Type B pancreatic cell (in vitro differentiated cells): ENCODE measurements at regions not wholly inside any gene's neighbourhood (a gene's known extent, or its start where the extent isn't known, plus 50 kb on each side); places are given as distances from the start of the nearest gene placed in this dataset.
"Not testable (repeated sequence)": the region's sequence is repeated elsewhere in the genome, so short reads cannot be mapped to it uniquely, and the experiment has no call there.

Experiments used
- DNase-seq: peaks from one replicate; pipeline ENCODE4 v3.0.0; 2021; ENCODE audit warnings: mixed read lengths; ENCODE audit not compliant: unreplicated experiment; ENCODE audit errors: extremely low spot score
- H3K27ac Mint-ChIP-seq: 2 replicates; pipeline ENCODE4 v1.8.0; 2021; ENCODE audit warnings: mild to moderate bottlenecking, mixed read lengths
- H3K27me3 Mint-ChIP-seq: 2 replicates; pipeline ENCODE4 v1.8.0; 2021; ENCODE audit warnings: mixed read lengths
- H3K36me3 Mint-ChIP-seq: 2 replicates; pipeline ENCODE4 v1.8.0; 2021; ENCODE audit warnings: mixed read lengths
- H3K4me1 Mint-ChIP-seq: one replicate; pipeline ENCODE4 v1.8.0; 2021; ENCODE audit warnings: mixed read lengths; ENCODE audit not compliant: unreplicated experiment
- H3K4me3 Mint-ChIP-seq: 2 replicates; pipeline ENCODE4 v1.8.0; 2021; ENCODE audit warnings: mild to moderate bottlenecking, mixed read lengths
- H3K9me3 Mint-ChIP-seq: 2 replicates; pipeline ENCODE4 v1.8.0; 2021; ENCODE audit warnings: mixed read lengths
- CTCF ChIP-seq: fragments of 200-600 bp; sonication (generic); conservative IDR thresholded peaks from 2 replicates; pipeline ENCODE4 v1.5.0; 2021; ENCODE audit warnings: antibody characterized with exemption, mild to moderate bottlenecking

GRCh38 chr7:10521306-10521705, 452.4 kb upstream of the PHF14 start:
- Mint-ChIP-seq H3K27ac (no peak overlapping the region), H3K4me1 (no peaks in the 10 kb centered on the region), H3K4me3 (no peak overlapping the region), H3K36me3 (no peaks in the 10 kb centered on the region), H3K9me3 (no peaks in the 10 kb centered on the region), H3K27me3 (no peaks in the 10 kb centered on the region)
- TF ChIP-seq CTCF: no peak
- no peak for DNase-seq

DNA sequence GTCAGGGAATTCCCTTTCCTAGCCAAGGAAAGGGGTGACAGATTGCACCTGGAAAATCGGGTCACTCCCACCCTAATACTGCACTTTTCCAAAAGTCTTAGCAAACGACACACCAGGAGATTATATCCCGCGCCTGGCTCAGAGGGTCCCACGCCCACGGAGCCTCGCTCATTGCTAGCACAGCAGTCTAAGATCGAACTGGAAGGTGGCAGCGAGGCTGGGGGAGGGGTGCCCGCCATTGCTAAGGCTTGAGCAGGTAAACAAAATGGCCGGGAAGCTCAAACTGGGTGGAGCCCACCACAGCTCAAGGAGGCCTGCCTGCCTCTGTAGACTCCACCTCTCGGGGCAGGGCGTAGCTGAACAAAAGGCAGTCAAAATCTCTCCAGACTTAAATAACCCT, 440.2 kb upstream of the PHF14 start:
- not testable (repeated sequence) for H3K27ac Mint-ChIP-seq, H3K36me3 Mint-ChIP-seq, H3K9me3 Mint-ChIP-seq, DNase-seq, H3K27me3 Mint-ChIP-seq, H3K4me3 Mint-ChIP-seq, H3K4me1 Mint-ChIP-seq

- no peak overlapping the region for H3K4me3 Mint-ChIP-seq
- H3K36me3 Mint-ChIP-seq: no peaks in the 10 kb centered on the region
- peaks cover 3% of the 10 kb centered on the region for H3K27me3 Mint-ChIP-seq
- H3K9me3 Mint-ChIP-seq: no peaks in the 10 kb centered on the region
- no peak for DNase-seq
- no peak for TF ChIP-seq CTCF
- no peak overlapping the region for H3K27ac Mint-ChIP-seq
- no peaks in the 10 kb centered on the region for H3K4me1 Mint-ChIP-seq
Observed at GRCh38 chr7:10536561-10536960, 437.1 kb upstream of the PHF14 start.

- TF ChIP-seq CTCF: no peak
- H3K27me3 Mint-ChIP-seq: peaks cover 3% of the 10 kb centered on the region
- no peaks in the 10 kb centered on the region for H3K4me1 Mint-ChIP-seq
- H3K9me3 Mint-ChIP-seq: no peaks in the 10 kb centered on the region
- no peak for DNase-seq
- H3K4me3 Mint-ChIP-seq: no peak overlapping the region
- no peak overlapping the region for H3K27ac Mint-ChIP-seq
- H3K36me3 Mint-ChIP-seq: no peaks in the 10 kb centered on the region
Observed at GRCh38 chr7:10537764-10538163, 435.9 kb upstream of the PHF14 start.

- Mint-ChIP-seq H3K4me3 (no peak overlapping the region), H3K4me1 (no peaks in the 10 kb centered on the region), H3K27ac (no peak overlapping the region), H3K9me3 (no peaks in the 10 kb centered on the region), H3K36me3 (no peaks in the 10 kb centered on the region), H3K27me3 (no peaks in the 10 kb centered on the region)
- TF ChIP-seq CTCF: no peak
- no peak for DNase-seq
Observed at GRCh38 chr7:10557375-10557774, 416.3 kb upstream of the PHF14 start.

- Mint-ChIP-seq H3K4me3 (no peak overlapping the region), H3K27me3 (no peaks in the 10 kb centered on the region), H3K27ac (no peak overlapping the region), H3K36me3 (no peaks in the 10 kb centered on the region), H3K9me3 (peaks cover 3% of the 10 kb centered on the region), H3K4me1 (no peaks in the 10 kb centered on the region)
- no peak for TF ChIP-seq CTCF
- no peak for DNase-seq
Observed at GRCh38 chr7:10560497-10560896, 413.2 kb upstream of the PHF14 start.
